GM12892 (cell line): ENCODE measurements at regions not wholly inside any gene's neighbourhood (a gene's known extent, or its start where the extent isn't known, plus 50 kb on each side); places are given as distances from the start of the nearest gene placed in this dataset.

Source experiments
- POLR2A ChIP-seq: IDR thresholded peaks from 2 replicates; pipeline ENCODE4 v1.6.1; 2011; ENCODE audit warnings: low read depth, low read length, control low read depth
- TAF1 ChIP-seq: IDR thresholded peaks from 2 replicates; pipeline ENCODE4 v1.6.1; 2011; ENCODE audit warnings: low read depth, mild to moderate bottlenecking, control low read depth, low read length, borderline replicate concordance

DNA sequence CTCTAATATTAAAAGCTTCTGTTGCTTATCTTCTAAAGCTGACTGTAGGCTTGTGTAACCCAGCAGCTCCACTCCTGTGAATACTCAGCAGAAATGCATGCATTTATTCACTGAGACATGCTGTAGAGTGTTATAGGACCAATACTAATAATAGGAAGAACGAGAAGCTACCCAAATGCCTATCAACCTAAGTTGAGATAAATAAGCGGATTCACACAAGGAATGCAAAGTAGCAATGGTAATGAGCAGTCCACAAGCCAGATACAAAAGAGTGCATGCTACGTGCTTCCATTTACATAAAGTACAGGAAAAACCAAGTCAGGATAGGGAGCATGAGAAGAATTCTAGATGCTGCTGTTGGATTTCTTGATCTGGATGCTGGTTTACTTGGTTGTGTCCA lies 155.9 kb downstream of the AASDH start:
- no peak for TF ChIP-seq POLR2A
- TF ChIP-seq TAF1, result no peak
